OCI-LY1 (cell line): ENCODE measurements at regions not wholly inside any gene's neighbourhood (a gene's known extent, or its start where the extent isn't known, plus 50 kb on each side); places are given as distances from the start of the nearest gene placed in this dataset.

Experiments
- H2AFZ ChIP-seq: fragments of 200-600 bp; sonication (generic), shearing (Covaris generic); 2 replicates; pipeline ENCODE4 v1.6.0; 2014; ENCODE audit warnings: antibody characterized with exemption, mild to moderate bottlenecking, low read length
- H3F3A ChIP-seq: fragments of 200-600 bp; sonication (generic), shearing (Covaris generic); 2 replicates; pipeline ENCODE4 v1.6.0; 2014; ENCODE audit warnings: mild to moderate bottlenecking, antibody characterized with exemption, low read length, moderate library complexity; ENCODE audit not compliant: insufficient read depth
- H3K27ac ChIP-seq: fragments of 200-600 bp; sonication (generic); 2 replicates; pipeline ENCODE4 v1.5.1; 2014; ENCODE audit warnings: low read length, mixed run types, mild to moderate bottlenecking, low read depth; ENCODE audit not compliant: poor library complexity, severe bottlenecking
- H3K27me3 ChIP-seq: fragments of 200-600 bp; sonication (generic); 2 replicates; pipeline ENCODE4 v1.6.0; 2014; ENCODE audit warnings: antibody characterized with exemption, mild to moderate bottlenecking, low read length, moderate library complexity; ENCODE audit not compliant: insufficient read depth
- H3K36me3 ChIP-seq: fragments of 200-600 bp; sonication (generic); 2 replicates; pipeline ENCODE4 v1.6.1; 2014; ENCODE audit warnings: mild to moderate bottlenecking, antibody characterized with exemption, low read length, moderate library complexity, mixed read lengths; ENCODE audit not compliant: insufficient read depth
- H3K4me1 ChIP-seq: fragments of 200-600 bp; sonication (generic); 2 replicates; pipeline ENCODE4 v1.5.1; 2014; ENCODE audit warnings: mild to moderate bottlenecking, low read length, moderate library complexity; ENCODE audit not compliant: insufficient read depth, severe bottlenecking
- H3K4me2 ChIP-seq: fragments of 200-600 bp; sonication (generic), shearing (Covaris generic); 2 replicates; pipeline ENCODE4 v1.6.1; 2014; ENCODE audit warnings: low read length
- H3K4me3 ChIP-seq: fragments of 200-600 bp; sonication (generic); 2 replicates; pipeline ENCODE4 v1.5.1; 2014; ENCODE audit warnings: low read length, low read depth, mild to moderate bottlenecking, mixed read lengths; ENCODE audit not compliant: poor library complexity, severe bottlenecking
- H3K79me2 ChIP-seq: fragments of 200-600 bp; shearing (Covaris generic); 2 replicates; pipeline ENCODE4 v1.6.1; 2016; ENCODE audit warnings: mixed run types, low read length, mixed read lengths; ENCODE audit not compliant: insufficient read depth
- H3K9ac ChIP-seq: fragments of 200-600 bp; sonication (generic), shearing (Covaris generic); 2 replicates; pipeline ENCODE4 v1.6.1; 2014; ENCODE audit warnings: mild to moderate bottlenecking, low read length, mixed read lengths
- H3K9me2 ChIP-seq: fragments of 200-600 bp; sonication (generic), shearing (Covaris generic); 2 replicates; pipeline ENCODE4 v1.6.1; 2014; ENCODE audit warnings: low read depth, mild to moderate bottlenecking, low read length, mixed read lengths
- H3K9me3 ChIP-seq: fragments of 200-600 bp; shearing (Covaris generic); 2 replicates; pipeline ENCODE4 v1.6.1; 2014; ENCODE audit warnings: low read length, mixed read lengths
- H4K20me1 ChIP-seq: fragments of 200-600 bp; sonication (generic), shearing (Covaris generic); 2 replicates; pipeline ENCODE4 v1.6.0; 2016; ENCODE audit warnings: mild to moderate bottlenecking, low read length; ENCODE audit not compliant: insufficient read depth
- CTCF ChIP-seq: fragments of 200-600 bp; sonication (generic), shearing (Covaris generic); IDR thresholded peaks from 2 replicates; pipeline ENCODE4 v1.5.1; 2017; ENCODE audit warnings: mild to moderate bottlenecking, antibody characterized with exemption, low read length, moderate library complexity, mixed read lengths
- EZH2 ChIP-seq: fragments of 200-600 bp; sonication (generic), shearing (Covaris generic); IDR thresholded peaks from 2 replicates; pipeline ENCODE4 v1.8.0; 2017; ENCODE audit warnings: borderline replicate concordance, mixed run types, mild to moderate bottlenecking, antibody characterized with exemption, low read length, moderate library complexity, mixed read lengths

- H3K9me2 ChIP-seq, result no peaks in the 10 kb centered on the region
- H3K4me3 ChIP-seq, result no peak overlapping the region
- H3K9me3 ChIP-seq, result no peaks in the 10 kb centered on the region
These were observed 685.9 kb upstream of the LRRC4C start for GRCh38 chr11:42145311-42145710.

GRCh38 chr11:42161886-42162285, 702.4 kb upstream of the LRRC4C start:
- Histone ChIP-seq H2AFZ (no peak overlapping the region), H3K79me2 (no peaks in the 10 kb centered on the region), H3K4me2 (no peak overlapping the region), H3K4me3 (no peak overlapping the region), H3K9me2 (no peaks in the 10 kb centered on the region), H3K27me3 (no peaks in the 10 kb centered on the region), H3F3A (no peaks in the 10 kb centered on the region), H3K27ac (no peak overlapping the region), H3K9ac (no peak overlapping the region), H3K9me3 (no peaks in the 10 kb centered on the region), H3K36me3 (no peaks in the 10 kb centered on the region), H4K20me1 (no peaks in the 10 kb centered on the region), H3K4me1 (no peaks in the 10 kb centered on the region)
- TF ChIP-seq EZH2 (no peak), CTCF (no peak)

More at GRCh38 chr11:42145311-42145710, 685.9 kb upstream of the LRRC4C start:
- no peak for TF ChIP-seq EZH2
- no peak for TF ChIP-seq CTCF
- Histone ChIP-seq H3K27me3 (no peaks in the 10 kb centered on the region), H3K79me2 (no peaks in the 10 kb centered on the region), H3K4me1 (no peaks in the 10 kb centered on the region), H4K20me1 (no peaks in the 10 kb centered on the region), H3K9ac (no peak overlapping the region), H3K27ac (no peak overlapping the region), H3K36me3 (no peaks in the 10 kb centered on the region), H2AFZ (no peak overlapping the region), H3F3A (no peaks in the 10 kb centered on the region), H3K4me2 (no peak overlapping the region)

GRCh38 chr11:42169191-42169590, 709.7 kb upstream of the LRRC4C start:
- no peaks in the 10 kb centered on the region for H3K9me2 ChIP-seq
- H3F3A ChIP-seq, result no peaks in the 10 kb centered on the region
- H4K20me1 ChIP-seq, result no peaks in the 10 kb centered on the region
- no peak overlapping the region for H3K9ac ChIP-seq
- TF ChIP-seq CTCF (no peak), EZH2 (no peak)
- no peak overlapping the region for H3K4me2 ChIP-seq
- H3K36me3 ChIP-seq, result no peaks in the 10 kb centered on the region
- no peaks in the 10 kb centered on the region for H3K79me2 ChIP-seq
- H3K9me3 ChIP-seq, result no peaks in the 10 kb centered on the region
- no peak overlapping the region for H2AFZ ChIP-seq
- no peak overlapping the region for H3K27ac ChIP-seq
- no peaks in the 10 kb centered on the region for H3K27me3 ChIP-seq
- no peak overlapping the region for H3K4me3 ChIP-seq
- no peaks in the 10 kb centered on the region for H3K4me1 ChIP-seq
